ENCODE measurements at regions not wholly inside any gene's neighbourhood (a gene's known extent, or its start where the extent isn't known, plus 50 kb on each side); places are given as distances from the start of the nearest gene placed in this dataset.

DNA sequence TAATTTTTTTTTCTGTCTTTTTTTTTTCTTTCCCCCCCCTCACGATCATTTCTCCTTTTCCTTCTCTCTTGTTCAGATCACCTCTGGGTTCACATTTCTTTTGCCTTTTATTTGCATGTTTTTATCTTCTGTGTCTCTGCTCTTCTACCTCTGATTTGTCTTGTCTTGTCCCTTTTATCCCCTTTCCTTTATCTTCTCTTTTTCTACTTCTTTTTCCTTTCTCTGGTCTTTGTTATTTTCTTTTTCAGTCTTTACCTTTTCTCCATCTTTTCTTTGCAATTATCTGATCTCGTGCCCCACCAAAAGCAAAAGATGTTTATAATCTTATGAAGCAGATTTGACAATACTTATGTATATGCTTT lies 77.8 kb upstream of the RAP1B start:
- no peak for TF ChIP-seq POLR2A (IDR thresholded peaks at IDR 0.05; ENCODE audit: low read depth)
- TF ChIP-seq, protein P1, sequence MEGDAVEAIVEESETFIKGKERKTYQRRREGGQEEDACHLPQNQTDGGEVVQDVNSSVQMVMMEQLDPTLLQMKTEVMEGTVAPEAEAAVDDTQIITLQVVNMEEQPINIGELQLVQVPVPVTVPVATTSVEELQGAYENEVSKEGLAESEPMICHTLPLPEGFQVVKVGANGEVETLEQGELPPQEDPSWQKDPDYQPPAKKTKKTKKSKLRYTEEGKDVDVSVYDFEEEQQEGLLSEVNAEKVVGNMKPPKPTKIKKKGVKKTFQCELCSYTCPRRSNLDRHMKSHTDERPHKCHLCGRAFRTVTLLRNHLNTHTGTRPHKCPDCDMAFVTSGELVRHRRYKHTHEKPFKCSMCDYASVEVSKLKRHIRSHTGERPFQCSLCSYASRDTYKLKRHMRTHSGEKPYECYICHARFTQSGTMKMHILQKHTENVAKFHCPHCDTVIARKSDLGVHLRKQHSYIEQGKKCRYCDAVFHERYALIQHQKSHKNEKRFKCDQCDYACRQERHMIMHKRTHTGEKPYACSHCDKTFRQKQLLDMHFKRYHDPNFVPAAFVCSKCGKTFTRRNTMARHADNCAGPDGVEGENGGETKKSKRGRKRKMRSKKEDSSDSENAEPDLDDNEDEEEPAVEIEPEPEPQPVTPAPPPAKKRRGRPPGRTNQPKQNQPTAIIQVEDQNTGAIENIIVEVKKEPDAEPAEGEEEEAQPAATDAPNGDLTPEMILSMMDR (IDR thresholded peaks at IDR 0.05), result no peak
- no peak for TF ChIP-seq EP300 (IDR thresholded peaks at IDR 0.05)
